Epithelial cell of proximal tubule (primary cell): ENCODE measurements at regions not wholly inside any gene's neighbourhood (a gene's known extent, or its start where the extent isn't known, plus 50 kb on each side); places are given as distances from the start of the nearest gene placed in this dataset.
"Not testable (repeated sequence)": the region's sequence is repeated elsewhere in the genome, so short reads cannot be mapped to it uniquely, and the experiment has no call there.

Source experiments
- DNase-seq: peaks from one replicate; pipeline ENCODE4 v3.0.0-alpha.2; 2011; ENCODE audit warnings: low read depth
- H3K4me3 ChIP-seq: 2 replicates; pipeline ENCODE4 v1.5.1; 2011; ENCODE audit warnings: low read depth, mild to moderate bottlenecking, low read length
- CTCF ChIP-seq: conservative IDR thresholded peaks from 2 replicates; pipeline ENCODE4 v1.5.1; 2012; ENCODE audit warnings: low read depth, mild to moderate bottlenecking, low read length

- H3K4me3 ChIP-seq, DNase-seq: not testable (repeated sequence)
Observed at GRCh38 chr9:64370344-64370743, 914.7 kb downstream of the FOXD4L5 start.

- DNase-seq, result not testable (repeated sequence)
- peak overlapping the region; percentile 43 for H3K4me3 ChIP-seq
Observed at GRCh38 chr9:64369644-64370043, 915.4 kb downstream of the FOXD4L5 start.

GRCh38 chr9:64369114-64369513 is 915.9 kb downstream of the FOXD4L5 start:
- not testable (repeated sequence) for DNase-seq
- peak overlapping the region; percentile 24 for H3K4me3 ChIP-seq
- TF ChIP-seq CTCF, result peak; percentile 29

GRCh38 chr9:64368644-64368942 is 916.4 kb downstream of the FOXD4L5 start:
- not testable (repeated sequence) for DNase-seq
- H3K4me3 ChIP-seq, result peak overlapping the region; percentile 45

- not testable (repeated sequence) for DNase-seq
- H3K4me3 ChIP-seq, result peak overlapping the region; percentile 45
Observed at GRCh38 chr9:64367826-64368643, 917.0 kb downstream of the FOXD4L5 start.
